Endothelial cell of hepatic sinusoid (primary cell): ENCODE measurements at regions not wholly inside any gene's neighbourhood (a gene's known extent, or its start where the extent isn't known, plus 50 kb on each side); places are given as distances from the start of the nearest gene placed in this dataset.

Source experiments
- in situ Hi-C: cut with HindIII; loops from 2 replicates; pipeline ENCODE4 v1.10.0; 2017; ENCODE audit warnings: low sequenced_read_pairs

DNA sequence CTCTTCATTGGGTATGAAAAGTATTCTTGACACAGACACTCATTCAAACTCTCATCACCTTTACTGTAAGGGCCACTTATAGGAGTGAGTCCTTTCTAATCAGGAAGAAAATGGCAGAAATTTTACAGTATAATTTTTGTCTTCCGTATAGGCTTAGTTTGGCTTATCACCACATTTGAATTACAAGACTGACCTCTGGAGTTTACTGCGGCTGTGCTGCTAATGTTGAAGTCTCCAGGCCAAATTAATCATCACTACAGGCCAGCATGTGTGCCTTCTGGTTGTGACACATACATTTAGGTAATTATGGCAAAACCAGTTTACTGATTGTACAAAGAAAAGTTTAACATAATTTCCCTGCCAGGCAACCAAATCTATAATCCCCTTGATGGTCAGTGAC lies 753.6 kb upstream of the GCFC2 start:
- in situ Hi-C loops = no loop called here

DNA sequence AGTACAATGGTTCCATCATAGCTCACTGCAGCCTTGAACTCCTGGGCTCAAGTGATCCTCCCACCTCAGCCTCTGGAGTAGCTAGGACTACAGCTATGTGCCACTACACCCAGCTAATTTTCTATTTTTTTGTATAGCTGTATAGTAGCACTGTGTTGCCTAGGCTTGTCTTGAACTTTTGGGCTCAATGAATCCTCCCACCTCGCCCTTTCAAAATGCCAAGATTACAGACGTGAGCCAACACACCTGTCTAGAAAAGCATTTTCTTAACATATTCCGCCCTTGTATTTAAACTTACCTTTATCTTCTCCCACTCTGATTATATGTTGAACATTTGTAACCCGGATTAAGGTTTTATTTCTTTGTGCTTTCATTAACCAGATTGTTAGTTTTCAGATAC lies 750.7 kb upstream of the GCFC2 start:
- in situ Hi-C loops = no loop called here

DNA sequence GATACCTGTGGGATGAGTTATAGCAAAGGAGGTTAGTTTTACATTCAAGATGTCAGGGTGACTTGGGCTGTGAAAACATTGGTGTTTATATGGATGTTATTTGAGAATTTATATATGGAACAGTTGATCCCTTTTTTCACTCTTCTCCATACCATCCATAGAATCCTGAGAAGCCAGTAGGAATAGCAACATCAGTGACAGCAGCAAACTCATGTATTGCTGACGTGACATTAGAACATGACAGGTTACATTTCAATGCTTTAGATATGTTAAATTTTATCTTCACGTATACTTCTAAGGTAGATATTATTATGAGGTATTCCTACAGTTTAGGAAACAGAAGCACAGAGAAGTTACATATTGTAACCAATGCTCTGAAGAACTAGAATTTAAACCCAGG lies 745.2 kb upstream of the GCFC2 start:
- in situ Hi-C loops = no loop called here

DNA sequence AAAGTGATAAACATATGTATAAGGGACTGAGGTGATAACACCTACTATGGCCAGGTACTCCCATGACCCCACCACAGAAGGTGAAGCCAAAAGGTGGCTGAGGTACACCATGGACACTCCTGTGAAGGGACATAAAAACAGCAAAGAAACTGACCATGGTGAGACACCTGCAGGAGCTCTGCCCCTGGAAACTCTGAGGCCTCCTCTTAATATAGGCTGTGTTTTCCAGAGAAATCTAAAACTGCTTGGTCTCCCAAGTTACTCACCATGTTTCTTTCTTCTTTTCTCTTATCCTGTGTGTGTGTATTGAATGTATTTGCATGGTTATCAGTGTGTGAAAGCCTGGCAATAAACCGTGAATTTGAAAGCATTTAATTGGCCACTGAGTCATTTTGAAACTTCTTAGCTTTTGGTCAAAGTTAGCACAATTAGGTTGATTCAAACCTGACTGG lies 739.3 kb upstream of the GCFC2 start:
- in situ Hi-C loops = no loop called here

DNA sequence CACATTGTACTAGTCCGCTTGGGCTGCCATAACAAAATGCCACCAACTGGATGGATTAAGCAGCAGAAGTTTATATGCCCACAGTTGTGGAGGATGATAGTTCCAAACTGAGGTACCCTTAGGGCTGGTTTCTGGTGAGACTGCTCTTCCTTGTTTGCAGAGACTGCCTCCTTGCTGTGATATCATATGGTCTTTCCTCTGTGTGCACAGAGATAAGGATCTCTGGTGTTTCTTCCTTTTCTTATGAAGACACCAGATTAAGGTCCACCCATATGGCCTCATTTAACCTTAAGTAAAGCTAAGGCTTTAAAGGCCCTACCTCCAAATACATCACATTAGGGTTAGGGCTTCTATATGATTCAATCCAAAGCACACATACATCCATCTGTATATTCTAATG lies 738.2 kb upstream of the GCFC2 start:
- in situ Hi-C loops = no loop called here

DNA sequence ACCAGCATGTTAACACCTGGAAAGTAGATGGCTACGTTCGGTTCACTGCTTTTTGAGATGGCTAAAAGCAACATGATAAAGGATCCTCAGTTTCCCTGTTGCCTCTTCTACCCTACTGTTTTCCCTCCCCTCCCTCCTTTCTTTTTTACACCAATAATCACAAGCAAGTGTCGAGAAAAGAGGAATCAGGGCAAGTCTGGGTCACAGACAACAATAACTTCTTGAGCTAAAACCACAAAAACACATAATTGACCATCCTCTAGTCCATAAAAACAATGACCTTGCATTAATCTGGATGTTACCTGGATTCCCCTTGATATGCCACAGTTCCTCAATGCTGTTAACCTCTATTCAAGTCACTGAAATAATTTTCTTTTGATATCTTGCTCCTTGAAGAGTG lies 736.6 kb upstream of the GCFC2 start:
- in situ Hi-C loops = no loop called here

DNA sequence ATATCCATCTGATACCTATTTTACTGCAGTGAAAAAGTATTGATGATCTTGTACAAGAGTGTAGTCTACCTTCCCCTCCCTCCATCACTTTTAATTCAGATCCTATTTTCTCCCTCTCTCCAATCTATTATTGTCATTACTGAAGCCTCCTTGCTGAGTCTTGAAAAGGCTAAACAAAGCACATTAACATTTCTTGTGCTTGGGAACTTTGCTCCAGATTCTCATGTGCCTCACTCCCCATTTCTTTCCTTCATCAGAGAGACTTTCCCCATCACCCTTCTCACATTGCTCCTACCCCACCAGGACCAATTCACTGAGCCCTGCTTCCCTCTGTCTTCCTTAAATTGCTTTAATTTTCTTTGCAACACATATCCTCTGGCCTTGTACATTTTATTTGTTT lies 736.2 kb upstream of the GCFC2 start:
- in situ Hi-C loops = no loop called here

DNA sequence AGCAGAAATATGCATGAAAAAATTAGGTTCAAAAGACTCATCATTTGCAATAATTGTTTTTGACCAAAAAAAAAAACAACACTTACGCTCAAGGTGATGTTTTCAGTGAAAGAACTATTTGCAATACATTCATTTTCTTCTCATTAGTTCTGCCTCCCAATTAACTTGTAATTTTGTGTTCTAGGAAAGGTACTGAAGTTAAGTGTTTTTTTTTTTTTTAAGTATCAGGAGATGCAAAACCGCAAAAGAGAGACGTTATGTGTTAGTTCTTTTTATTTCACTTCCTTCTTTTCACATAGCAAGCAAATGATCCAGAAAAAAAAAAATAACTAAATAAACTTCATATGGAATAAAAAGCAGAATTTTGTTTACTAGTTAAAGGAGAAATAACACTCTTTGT lies 735.2 kb upstream of the GCFC2 start:
- in situ Hi-C loops = no loop called here

DNA sequence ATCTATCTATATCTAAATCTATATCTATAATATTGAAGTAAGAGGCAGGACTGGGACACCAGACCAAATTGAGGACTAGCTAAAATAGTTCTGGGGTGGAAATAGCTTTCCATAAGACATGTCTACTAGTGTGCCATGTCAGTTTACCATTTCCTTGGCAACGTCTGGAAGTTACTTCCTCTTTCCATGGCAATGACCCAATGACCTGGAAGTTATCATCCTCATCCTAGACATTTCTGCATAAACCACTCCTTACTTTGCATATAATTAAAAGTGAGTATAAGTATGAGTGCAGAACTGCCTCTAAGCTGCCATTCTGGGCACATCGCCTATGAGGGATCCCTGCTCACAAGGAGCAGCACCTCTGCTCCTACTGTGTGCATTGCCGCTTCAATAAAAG lies 734.0 kb upstream of the GCFC2 start:
- in situ Hi-C loops = no loop called here

DNA sequence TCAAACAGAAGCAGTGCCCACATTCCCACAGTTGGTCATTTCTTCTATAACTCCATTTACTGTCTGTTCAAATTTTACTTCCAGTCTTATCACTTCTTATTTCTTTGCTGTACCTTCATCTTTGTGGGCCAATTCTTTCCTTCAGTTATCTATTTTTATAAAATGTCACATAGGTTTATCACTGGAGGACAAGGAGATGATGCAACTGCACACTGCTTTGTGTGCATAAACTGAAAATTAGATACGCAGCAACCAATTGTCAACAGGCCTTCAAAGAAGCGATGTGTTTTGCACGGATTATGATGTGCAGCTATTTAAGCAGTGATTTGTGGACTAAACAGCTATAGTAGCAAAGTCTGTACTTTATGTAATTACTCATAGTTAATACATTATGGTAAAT lies 726.8 kb upstream of the GCFC2 start:
- in situ Hi-C loops = no loop called here

DNA sequence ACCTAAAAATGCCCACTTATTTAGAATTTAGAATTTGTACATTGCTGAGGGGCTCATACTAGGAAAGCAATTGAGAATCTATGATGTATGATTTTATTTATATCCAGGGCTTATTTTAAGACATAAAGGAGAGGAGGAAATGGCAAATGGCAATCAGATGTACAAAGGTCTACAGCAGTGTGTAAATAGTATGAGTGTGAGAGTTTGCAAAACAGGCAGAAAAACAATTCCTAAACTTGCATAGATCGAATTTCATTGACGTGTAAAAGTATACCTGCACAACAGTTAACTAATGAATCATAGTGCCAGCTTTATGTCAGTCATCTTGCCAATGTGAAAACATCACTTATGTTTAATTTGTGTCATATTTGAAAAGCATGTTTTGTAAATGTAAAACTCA lies 718.7 kb upstream of the GCFC2 start:
- in situ Hi-C loops = no loop called here

DNA sequence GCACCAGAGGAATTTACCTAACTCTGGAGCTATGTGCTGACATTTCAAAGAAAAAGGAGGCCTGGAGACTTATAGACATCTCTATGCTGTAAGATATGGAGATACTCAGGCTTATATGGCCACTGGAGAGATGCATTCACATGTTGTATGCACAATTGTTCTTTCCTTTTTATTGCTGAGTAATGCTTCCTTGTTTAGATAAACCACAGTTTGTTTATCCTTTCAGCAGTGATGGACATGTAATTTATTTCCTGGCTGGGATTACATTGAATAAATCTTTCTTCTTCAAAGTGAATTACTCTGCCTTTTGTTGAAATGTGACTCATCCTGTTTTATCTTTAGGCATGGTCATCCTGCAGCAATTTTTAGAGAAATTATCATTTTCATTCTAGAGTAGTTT lies 716.7 kb upstream of the GCFC2 start:
- in situ Hi-C loops = no loop called here

DNA sequence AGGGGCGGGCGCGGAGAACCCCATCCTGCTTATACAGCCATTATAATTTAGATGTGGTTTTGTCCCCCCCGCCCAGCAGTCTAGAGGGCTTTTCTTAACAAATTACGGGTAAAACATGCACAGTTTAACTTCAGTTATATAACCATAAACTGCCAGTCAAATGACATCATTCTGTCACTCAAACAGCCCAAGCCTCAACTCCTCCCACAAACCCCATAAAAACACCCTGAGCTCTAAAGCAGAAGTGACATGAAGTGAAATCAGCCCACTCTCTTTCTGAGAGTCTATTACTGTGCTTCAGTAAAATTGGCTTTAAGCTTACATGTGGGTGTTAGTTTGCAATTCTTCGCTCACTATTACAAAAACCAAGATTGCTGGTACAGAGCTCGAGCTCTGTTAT lies 705.1 kb upstream of the GCFC2 start:
- in situ Hi-C loops = no loop called here

DNA sequence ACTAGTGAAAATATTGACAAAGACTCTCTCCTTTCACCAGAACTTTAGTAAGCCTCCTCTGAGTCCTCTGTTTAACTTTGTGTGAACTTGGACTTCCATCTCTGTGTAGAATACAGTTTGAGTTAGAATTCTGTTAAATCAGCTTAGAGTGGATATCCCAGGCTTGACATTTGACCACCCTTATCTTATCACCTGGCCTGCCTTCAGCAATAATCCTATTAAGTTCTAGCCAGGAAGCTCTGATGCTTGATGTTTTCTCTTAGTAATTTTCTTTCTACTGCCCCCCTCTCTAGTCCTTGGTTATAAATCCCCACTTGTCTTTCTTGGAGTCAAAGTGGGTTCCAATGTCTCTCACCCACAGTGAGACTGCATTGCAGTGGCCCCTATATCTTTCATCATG lies 702.7 kb upstream of the GCFC2 start:
- in situ Hi-C loops = loop anchor here (5.0 kb wide), 1 partner anchor 36 kb away; no protein-coding TSS in a partner anchor

DNA sequence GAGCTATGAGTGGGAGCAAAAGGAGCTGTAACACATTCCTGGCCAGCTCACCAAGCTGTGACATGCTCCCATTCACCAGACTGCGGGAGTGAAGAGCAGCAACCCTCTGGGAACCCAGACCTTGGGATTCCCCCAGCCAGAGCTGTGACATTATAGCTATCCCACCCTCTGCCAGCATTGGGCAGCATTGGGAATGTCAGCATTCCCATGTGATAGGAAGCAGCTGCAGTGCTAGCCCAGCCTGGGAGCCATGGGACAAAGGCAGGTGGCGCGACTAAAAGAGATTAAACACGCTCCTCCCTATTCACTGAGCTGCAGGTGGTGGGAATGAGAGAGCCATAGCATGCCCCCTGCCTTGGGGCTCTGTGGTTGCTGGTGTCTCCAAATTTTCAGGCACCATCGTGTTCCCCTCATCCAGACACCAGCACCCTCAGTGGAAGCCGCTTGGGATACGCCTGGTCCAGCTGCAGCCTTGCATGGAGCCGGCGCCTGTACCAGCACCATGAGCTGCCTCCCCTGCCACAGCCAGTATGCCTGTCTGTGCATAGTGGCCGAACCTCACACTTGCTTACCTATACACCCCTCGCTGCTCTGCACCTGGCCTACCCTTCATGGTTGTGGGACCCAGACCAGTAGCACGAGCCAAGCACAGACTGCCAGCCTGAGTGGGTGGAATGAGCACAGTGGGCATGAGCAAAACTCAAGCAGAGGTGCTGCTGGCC lies 695.6 kb upstream of the GCFC2 start:
- in situ Hi-C loops = no loop called here

DNA sequence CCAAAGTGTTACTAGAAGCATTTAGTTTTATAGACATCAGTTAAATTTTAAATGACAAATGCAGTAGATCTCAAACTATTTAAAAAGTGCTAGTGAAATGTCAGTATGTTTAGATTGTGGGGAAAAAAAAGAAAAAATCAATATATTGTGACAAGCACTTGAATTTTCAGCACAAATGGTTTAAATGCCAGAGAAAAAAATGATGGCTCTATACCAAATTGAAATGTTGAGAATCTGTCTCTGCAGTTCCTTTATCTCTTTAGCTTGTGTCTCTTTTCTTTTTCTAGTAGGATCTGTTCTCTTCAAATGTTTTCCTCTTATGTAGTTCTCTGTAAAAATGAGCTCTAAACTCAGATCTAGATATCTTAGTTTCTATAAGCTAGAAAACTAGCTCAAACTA lies 682.6 kb upstream of the GCFC2 start:
- in situ Hi-C loops = no loop called here

DNA sequence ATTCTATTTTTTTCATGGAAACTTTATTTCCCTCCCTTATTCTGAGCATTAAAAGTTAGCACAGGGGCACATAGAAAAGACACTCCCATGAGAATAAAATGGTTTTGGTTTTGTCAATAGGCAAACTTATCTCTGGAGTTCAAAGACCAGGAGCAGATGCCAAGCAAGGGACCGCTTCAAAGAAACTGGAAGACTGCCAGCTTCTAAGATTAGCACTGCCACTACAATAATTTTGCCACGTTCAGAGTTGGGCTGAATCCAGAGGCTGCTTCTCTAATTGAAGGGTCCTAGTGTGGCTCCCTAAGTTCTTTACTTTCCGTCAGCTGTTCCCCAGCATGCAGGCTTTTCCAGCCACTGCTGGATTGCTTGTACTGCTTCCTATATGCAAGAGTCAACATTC lies 681.0 kb upstream of the GCFC2 start:
- in situ Hi-C loops = no loop called here

DNA sequence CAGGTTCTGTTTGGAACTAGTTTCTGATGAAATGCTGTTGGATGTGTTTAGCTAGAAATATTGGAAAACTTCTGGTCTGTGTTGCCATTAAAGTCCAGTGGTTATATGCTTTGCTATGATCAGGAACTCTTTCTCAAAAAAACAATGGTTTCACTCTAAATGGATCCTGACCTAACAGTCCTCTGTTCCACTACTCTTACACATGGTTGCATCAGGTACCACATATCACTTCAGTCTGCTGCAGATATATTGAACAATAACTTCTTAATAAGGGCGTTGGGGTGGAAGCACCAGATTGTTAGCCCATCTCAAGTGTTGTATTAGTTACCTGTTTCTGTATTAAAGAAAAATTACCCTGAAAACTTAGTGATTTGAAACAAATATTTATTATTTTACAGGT lies 676.6 kb upstream of the GCFC2 start:
- in situ Hi-C loops = no loop called here

DNA sequence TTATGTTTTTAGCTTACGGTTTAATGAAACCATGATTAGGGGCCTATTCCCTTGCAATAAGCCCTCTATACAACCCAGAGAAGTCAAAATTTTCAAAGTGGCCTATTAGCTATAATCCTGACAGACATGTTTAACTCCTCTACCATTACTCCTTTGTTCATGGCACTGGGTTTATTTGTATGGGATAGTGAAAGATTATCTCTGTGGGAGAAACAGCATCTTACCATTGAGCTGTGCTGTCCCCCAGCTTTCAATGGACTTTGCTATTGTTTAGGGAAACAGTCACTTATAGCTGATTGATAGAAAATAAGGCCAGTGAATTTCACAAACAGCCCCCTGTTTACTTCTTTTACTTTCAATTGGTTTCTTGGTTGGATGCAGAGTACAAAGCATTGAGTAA lies 675.2 kb upstream of the GCFC2 start:
- in situ Hi-C loops = no loop called here

DNA sequence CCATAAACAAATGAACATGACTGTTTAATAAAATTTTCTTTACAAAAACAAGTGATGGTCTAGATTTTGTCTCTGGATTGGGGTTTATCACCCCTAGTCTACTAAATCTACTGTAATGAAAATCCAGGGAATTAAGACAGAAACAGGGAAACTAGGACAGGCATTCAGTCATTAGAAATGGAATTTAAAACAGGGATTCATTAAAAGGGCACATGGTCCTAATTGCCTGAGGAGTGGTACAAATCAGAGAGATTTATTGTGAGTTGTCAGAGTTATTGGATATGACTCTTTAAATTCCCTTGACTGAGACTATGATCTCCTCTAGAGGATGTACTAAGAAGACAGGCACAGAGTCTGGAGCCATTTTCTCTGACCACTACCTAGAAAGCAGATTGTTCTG lies 670.9 kb upstream of the GCFC2 start:
- in situ Hi-C loops = no loop called here

DNA sequence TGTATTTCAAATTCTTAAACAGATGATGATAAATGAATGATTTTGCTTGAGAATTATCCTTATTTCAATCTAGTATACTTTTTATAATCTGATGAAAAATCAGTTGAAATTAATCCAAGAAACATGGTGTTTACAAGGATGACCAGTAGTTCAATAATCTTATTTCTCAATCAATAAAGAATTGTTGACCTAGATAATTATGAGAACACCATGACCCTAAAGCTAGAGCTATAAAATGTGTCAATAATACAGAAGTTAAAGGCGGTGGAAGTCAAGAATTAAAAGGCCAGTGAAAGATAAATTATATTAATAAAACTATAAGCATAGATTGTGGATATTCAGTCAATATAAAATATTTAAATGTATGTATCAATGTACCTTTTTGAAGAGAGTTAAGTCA lies 667.4 kb upstream of the GCFC2 start:
- in situ Hi-C loops = loop anchor here (5.0 kb wide), 1 partner anchor 34 kb away; no protein-coding TSS in a partner anchor

DNA sequence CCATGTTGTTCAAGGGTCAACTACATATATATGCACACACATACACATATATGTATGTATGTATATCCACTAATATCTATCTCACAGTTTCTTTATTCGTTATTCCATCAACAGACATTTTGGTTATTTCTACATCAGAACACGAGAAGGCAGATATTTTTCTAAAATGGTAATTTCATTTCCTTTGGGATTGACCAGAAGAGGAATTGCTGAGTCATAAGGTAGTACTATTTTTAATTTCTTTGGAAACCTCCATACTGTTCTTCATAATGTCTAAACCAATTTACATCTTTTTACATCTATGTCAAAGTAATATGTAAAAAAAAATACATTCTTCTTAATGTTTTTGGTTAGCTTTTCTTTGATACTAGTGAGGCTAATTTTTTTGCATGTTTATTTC lies 630.7 kb upstream of the GCFC2 start:
- in situ Hi-C loops = no loop called here

DNA sequence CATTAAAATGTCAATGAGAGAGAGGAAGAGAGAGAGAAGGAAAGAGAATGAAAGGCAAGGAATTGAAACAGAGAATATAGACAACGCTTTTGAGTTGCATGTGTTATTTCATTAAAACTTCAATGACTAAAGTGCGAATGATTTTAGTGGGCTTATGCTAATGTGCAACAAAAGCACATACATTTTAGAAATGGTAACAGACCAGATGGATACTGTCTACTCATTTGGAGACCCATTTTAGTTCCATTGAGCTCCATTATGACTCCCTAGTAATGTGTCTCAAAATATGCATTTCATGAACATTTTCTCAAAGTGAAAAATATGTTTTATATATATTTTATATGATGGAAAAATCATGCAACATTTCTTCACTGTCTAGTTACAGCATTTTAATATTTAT lies 622.2 kb upstream of the GCFC2 start:
- in situ Hi-C loops = no loop called here
